ENCODE measurements at regions not wholly inside any gene's neighbourhood (a gene's known extent, or its start where the extent isn't known, plus 50 kb on each side); places are given as distances from the start of the nearest gene placed in this dataset.

- Mint-ChIP-seq H3K27me3 (ENCODE audit: low read depth) (no peaks in the 10 kb centered on the region), H3K36me3 (ENCODE audit: low read depth) (no peaks in the 10 kb centered on the region), H3K9me3 (no peaks in the 10 kb centered on the region), H3K4me1 (no peaks in the 10 kb centered on the region), H3K27ac (ENCODE audit: unreplicated experiment) (no peak overlapping the region), H3K4me3 (no peak overlapping the region)
- DNase-seq (ENCODE audit: low read depth, low spot score): no peak
- TF ChIP-seq, protein P1, sequence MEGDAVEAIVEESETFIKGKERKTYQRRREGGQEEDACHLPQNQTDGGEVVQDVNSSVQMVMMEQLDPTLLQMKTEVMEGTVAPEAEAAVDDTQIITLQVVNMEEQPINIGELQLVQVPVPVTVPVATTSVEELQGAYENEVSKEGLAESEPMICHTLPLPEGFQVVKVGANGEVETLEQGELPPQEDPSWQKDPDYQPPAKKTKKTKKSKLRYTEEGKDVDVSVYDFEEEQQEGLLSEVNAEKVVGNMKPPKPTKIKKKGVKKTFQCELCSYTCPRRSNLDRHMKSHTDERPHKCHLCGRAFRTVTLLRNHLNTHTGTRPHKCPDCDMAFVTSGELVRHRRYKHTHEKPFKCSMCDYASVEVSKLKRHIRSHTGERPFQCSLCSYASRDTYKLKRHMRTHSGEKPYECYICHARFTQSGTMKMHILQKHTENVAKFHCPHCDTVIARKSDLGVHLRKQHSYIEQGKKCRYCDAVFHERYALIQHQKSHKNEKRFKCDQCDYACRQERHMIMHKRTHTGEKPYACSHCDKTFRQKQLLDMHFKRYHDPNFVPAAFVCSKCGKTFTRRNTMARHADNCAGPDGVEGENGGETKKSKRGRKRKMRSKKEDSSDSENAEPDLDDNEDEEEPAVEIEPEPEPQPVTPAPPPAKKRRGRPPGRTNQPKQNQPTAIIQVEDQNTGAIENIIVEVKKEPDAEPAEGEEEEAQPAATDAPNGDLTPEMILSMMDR (conservative IDR thresholded peaks at IDR 0.05): no peak
These were observed 499.4 kb upstream of the NOX3 start for GRCh38 chr6:155955038-155955437.

- Mint-ChIP-seq H3K4me3 (no peak overlapping the region), H3K27ac (ENCODE audit: unreplicated experiment) (no peak overlapping the region), H3K4me1 (no peaks in the 10 kb centered on the region), H3K36me3 (ENCODE audit: low read depth) (no peaks in the 10 kb centered on the region), H3K9me3 (no peaks in the 10 kb centered on the region), H3K27me3 (ENCODE audit: low read depth) (no peaks in the 10 kb centered on the region)
- TF ChIP-seq, protein P1 (conservative IDR thresholded peaks at IDR 0.05): no peak
- no peak for DNase-seq (ENCODE audit: low read depth, low spot score)
These were observed 498.5 kb upstream of the NOX3 start for GRCh38 chr6:155954149-155954548.

DNA sequence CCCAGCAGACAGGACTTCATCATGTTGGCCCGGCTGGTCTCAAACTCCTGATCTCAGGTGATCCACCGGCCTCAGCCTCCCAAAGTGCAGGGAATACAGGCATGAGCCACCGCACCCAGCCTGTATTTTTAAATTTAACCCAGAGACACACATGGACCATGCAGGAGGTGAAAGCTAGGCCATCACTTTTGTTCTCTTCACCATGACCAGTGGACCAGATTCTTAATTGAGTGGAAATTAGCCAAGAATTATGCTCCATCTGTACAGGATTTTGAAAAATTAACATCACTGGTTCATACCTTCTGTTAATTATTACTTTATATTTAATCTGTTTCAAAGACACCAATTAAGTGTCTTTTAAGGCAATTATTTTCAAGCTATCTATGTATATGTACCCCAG is 493.6 kb upstream of the NOX3 start:
- TF ChIP-seq, protein P1 (conservative IDR thresholded peaks at IDR 0.05): no peak
- no peak for DNase-seq (ENCODE audit: low read depth, low spot score)
- Mint-ChIP-seq H3K27me3 (ENCODE audit: low read depth) (no peaks in the 10 kb centered on the region), H3K4me3 (no peak overlapping the region), H3K36me3 (ENCODE audit: low read depth) (no peaks in the 10 kb centered on the region), H3K4me1 (no peaks in the 10 kb centered on the region), H3K27ac (ENCODE audit: unreplicated experiment) (no peak overlapping the region), H3K9me3 (no peaks in the 10 kb centered on the region)

DNA sequence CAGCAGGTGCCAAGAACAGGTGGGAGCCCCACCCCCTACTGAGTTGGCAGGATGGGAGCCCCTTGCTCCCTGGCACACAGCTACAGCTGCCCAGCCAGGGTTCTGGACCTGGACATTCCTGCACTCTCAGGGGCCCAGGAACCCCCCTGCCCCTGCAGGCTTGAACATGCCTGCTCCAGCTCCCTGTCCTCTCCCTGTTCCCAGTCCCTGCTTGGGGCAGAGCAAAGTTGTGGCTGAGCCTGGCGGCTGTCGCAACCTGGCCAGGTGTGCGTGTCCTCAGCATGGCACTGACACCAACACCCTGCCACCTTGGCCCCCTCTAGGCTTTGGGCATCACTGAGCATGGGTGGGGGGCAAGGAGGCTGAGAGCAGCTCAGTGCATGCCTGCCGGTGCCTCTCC is 491.2 kb upstream of the NOX3 start:
- TF ChIP-seq, protein P1 (conservative IDR thresholded peaks at IDR 0.05): no peak
- Mint-ChIP-seq H3K27ac (ENCODE audit: unreplicated experiment) (no peak overlapping the region), H3K36me3 (ENCODE audit: low read depth) (no peaks in the 10 kb centered on the region)

DNA sequence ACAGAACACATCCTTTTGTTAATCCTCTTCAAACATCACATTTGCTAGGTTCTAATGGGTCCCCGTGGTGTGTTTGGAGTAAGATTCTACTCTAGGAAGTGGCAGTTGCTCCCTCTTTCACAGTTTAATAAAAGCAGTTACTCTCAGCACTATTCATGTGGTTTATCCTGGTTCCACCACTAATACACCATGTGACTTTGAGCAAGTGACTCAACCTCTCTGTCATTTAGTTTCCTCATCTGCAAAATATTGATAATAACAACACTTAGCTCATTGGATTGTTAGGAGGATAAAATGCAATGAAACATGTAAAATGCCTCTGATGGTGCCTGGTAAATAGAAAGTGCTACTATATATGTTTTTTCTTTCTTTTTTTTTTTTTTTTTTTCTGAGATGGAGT is 488.0 kb upstream of the NOX3 start:
- DNase-seq (ENCODE audit: low read depth, low spot score): no peak
- H3K36me3 Mint-ChIP-seq (ENCODE audit: low read depth): no peaks in the 10 kb centered on the region
- H3K4me1 Mint-ChIP-seq: peaks cover 9% of the 10 kb centered on the region
- no peaks in the 10 kb centered on the region for H3K9me3 Mint-ChIP-seq
- no peaks in the 10 kb centered on the region for H3K27me3 Mint-ChIP-seq (ENCODE audit: low read depth)
- no peak overlapping the region for H3K27ac Mint-ChIP-seq (ENCODE audit: unreplicated experiment)
- TF ChIP-seq, protein P1 (conservative IDR thresholded peaks at IDR 0.05): no peak
- no peak overlapping the region for H3K4me3 Mint-ChIP-seq

More for the DNA sequence above, 491.2 kb upstream of the NOX3 start:
- Mint-ChIP-seq H3K9me3 (no peaks in the 10 kb centered on the region), H3K4me3 (no peak overlapping the region), H3K4me1 (no peaks in the 10 kb centered on the region), H3K27me3 (ENCODE audit: low read depth) (no peaks in the 10 kb centered on the region)
- DNase-seq (ENCODE audit: low read depth, low spot score): no peak

DNA sequence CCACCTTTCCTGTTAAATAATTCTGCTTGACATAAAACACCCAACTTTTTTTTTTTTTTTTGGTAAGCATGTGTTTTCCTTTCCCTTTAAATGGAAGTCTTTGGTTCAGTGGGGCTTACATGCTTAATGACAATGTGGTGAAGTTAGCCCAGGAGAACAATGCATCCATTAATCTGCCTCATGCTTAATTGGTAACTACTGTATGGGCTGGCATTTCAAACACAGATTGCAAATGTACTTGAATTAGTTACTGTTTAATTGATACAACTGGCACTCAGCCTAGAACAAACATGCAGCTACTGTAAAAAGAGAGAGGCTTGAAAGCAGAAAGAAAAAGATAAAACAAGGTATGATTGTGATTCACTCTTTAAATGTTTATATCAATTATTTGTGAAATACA is 483.6 kb upstream of the NOX3 start:
- TF ChIP-seq, protein P1 (conservative IDR thresholded peaks at IDR 0.05): no peak
- Mint-ChIP-seq H3K4me1 (peaks cover 30% of the 10 kb centered on the region), H3K4me3 (no peak overlapping the region), H3K9me3 (peaks cover 2% of the 10 kb centered on the region), H3K27ac (ENCODE audit: unreplicated experiment) (no peak overlapping the region), H3K36me3 (ENCODE audit: low read depth) (no peaks in the 10 kb centered on the region), H3K27me3 (ENCODE audit: low read depth) (no peaks in the 10 kb centered on the region)
- DNase-seq (ENCODE audit: low read depth, low spot score): no peak
